ENCODE measurements at regions not wholly inside any gene's neighbourhood (a gene's known extent, or its start where the extent isn't known, plus 50 kb on each side); places are given as distances from the start of the nearest gene placed in this dataset.

- dilution Hi-C loops (cut with MboI; ENCODE audit: extremely low pct_ligation_motif_present, low sequenced_read_pairs) (no loop called here), intact Hi-C loops (cut with micrococcal nuclease) (no loop called here)
- no peaks in the 10 kb centered on the region for H3K4me1 ChIP-seq (ENCODE audit: control insufficient read depth, extremely low read depth, insufficient read depth, low read length)
- no peak overlapping the region for H3K27ac ChIP-seq (ENCODE audit: insufficient read depth, low read depth, low read length)
- H3K79me2 ChIP-seq (ENCODE audit: control insufficient read depth, insufficient read depth, low read length): no peaks in the 10 kb centered on the region
- no peak overlapping the region for H3K4me2 ChIP-seq (ENCODE audit: insufficient read depth, low read length)
- H3K9ac ChIP-seq (replicated peaks; ENCODE audit: extremely low read depth, insufficient read depth, low read length): no peak overlapping the region
- POLR2A ChIA-PET: no interaction called here
- H3K9me3 ChIP-seq (replicated peaks; ENCODE audit: control insufficient read depth, insufficient read depth, low read length): no peaks in the 10 kb centered on the region
- no peaks in the 10 kb centered on the region for H4K20me1 ChIP-seq (replicated peaks; ENCODE audit: control insufficient read depth, extremely low read depth, insufficient read depth, low read length)
- no peaks in the 10 kb centered on the region for H3K9me1 ChIP-seq (replicated peaks; ENCODE audit: control insufficient read depth, extremely low read depth, insufficient read depth, low read length)
- DNase-seq (ENCODE audit: low read depth, low spot score) (no peak), FAIRE-seq (no peak)
- no TSS peak for BruUV-seq (replicated peaks)
- CTCF ChIA-PET: interaction anchor here (1.0 to 4.1 kb wide), 3 partner anchors 12 to 18 kb away, joined by 4 to 22 read pairs (median 7); no protein-coding TSS in a partner anchor
- H2AFZ ChIP-seq (ENCODE audit: low read depth, low read length): no peak overlapping the region
- H3K27me3 ChIP-seq (ENCODE audit: control insufficient read depth in 2 of 2, insufficient read depth in 2 of 2, low read length in 2 of 2): no peaks in the 10 kb centered on the region
- H3K4me3 ChIP-seq (replicated peaks in 1 of 3; ENCODE audit: insufficient read depth in 1 of 3, low read depth in 1 of 3, low read length in 3 of 3): no peak overlapping the region
- TF ChIP-seq MAX (IDR thresholded peaks at IDR 0.05; ENCODE audit: insufficient read depth, insufficient read length) (no peak), MYC (IDR thresholded peaks at IDR 0.05; ENCODE audit: low read depth, low read length) (no peak)
- no peaks in the 10 kb centered on the region for H3K36me3 ChIP-seq (ENCODE audit: control insufficient read depth in 2 of 2, extremely low read depth in 1 of 2, insufficient read depth in 2 of 2, low read length in 2 of 2)
These were observed 435.6 kb downstream of the EFNA5 start for GRCh38 chr5:107235167-107235566.

GRCh38 chr5:107232788-107233187 lies 437.9 kb downstream of the EFNA5 start:
- no peak overlapping the region for H3K4me2 ChIP-seq (ENCODE audit: insufficient read depth, low read length)
- H3K9me1 ChIP-seq (replicated peaks; ENCODE audit: control insufficient read depth, extremely low read depth, insufficient read depth, low read length): no peaks in the 10 kb centered on the region
- no peak overlapping the region for H3K27ac ChIP-seq (ENCODE audit: insufficient read depth, low read depth, low read length)
- BruUV-seq (replicated peaks): no TSS peak
- FAIRE-seq (no peak), DNase-seq (ENCODE audit: low read depth, low spot score) (no peak)
- dilution Hi-C loops (cut with MboI; ENCODE audit: extremely low pct_ligation_motif_present, low sequenced_read_pairs): no loop called here
- no peak overlapping the region for H3K9ac ChIP-seq (replicated peaks; ENCODE audit: extremely low read depth, insufficient read depth, low read length)
- H3K4me1 ChIP-seq (ENCODE audit: control insufficient read depth, extremely low read depth, insufficient read depth, low read length): no peaks in the 10 kb centered on the region
- H3K36me3 ChIP-seq (ENCODE audit: control insufficient read depth in 2 of 2, extremely low read depth in 1 of 2, insufficient read depth in 2 of 2, low read length in 2 of 2): no peaks in the 10 kb centered on the region
- intact Hi-C loops (cut with micrococcal nuclease): no loop called here
- no peaks in the 10 kb centered on the region for H3K79me2 ChIP-seq (ENCODE audit: control insufficient read depth, insufficient read depth, low read length)
- TF ChIP-seq JUN (IDR thresholded peaks at IDR 0.05; ENCODE audit: borderline replicate concordance, insufficient read depth, insufficient read length, low read depth) (no peak), MAX (IDR thresholded peaks at IDR 0.05; ENCODE audit: insufficient read depth, insufficient read length) (no peak), POLR2A (IDR thresholded peaks at IDR 0.05; ENCODE audit: low read depth, low read length) (no peak), CTCF (IDR thresholded peaks at IDR 0.05; ENCODE audit: extremely low read depth in 1 of 2, insufficient read depth in 1 of 2, low read depth in 1 of 2, low read length in 2 of 2) (no peak)
- H3K27me3 ChIP-seq (ENCODE audit: control insufficient read depth in 2 of 2, insufficient read depth in 2 of 2, low read length in 2 of 2): no peaks in the 10 kb centered on the region
- no peak overlapping the region for H2AFZ ChIP-seq (ENCODE audit: low read depth, low read length)
- no peak overlapping the region for H3K4me3 ChIP-seq (replicated peaks in 1 of 3; ENCODE audit: insufficient read depth in 1 of 3, low read depth in 1 of 3, low read length in 3 of 3)
- no peaks in the 10 kb centered on the region for H4K20me1 ChIP-seq (replicated peaks; ENCODE audit: control insufficient read depth, extremely low read depth, insufficient read depth, low read length)
- ChIA-PET CTCF (interaction anchor here (4.1 kb wide), 1 partner anchor 15 kb away, joined by 22 read pairs; no protein-coding TSS in a partner anchor), POLR2A (no interaction called here)
- no peaks in the 10 kb centered on the region for H3K9me3 ChIP-seq (replicated peaks; ENCODE audit: control insufficient read depth, insufficient read depth, low read length)

Measured in endothelial cell of umbilical vein (primary cell).